ENCODE measurements at regions not wholly inside any gene's neighbourhood (a gene's known extent, or its start where the extent isn't known, plus 50 kb on each side); places are given as distances from the start of the nearest gene placed in this dataset.

DNA sequence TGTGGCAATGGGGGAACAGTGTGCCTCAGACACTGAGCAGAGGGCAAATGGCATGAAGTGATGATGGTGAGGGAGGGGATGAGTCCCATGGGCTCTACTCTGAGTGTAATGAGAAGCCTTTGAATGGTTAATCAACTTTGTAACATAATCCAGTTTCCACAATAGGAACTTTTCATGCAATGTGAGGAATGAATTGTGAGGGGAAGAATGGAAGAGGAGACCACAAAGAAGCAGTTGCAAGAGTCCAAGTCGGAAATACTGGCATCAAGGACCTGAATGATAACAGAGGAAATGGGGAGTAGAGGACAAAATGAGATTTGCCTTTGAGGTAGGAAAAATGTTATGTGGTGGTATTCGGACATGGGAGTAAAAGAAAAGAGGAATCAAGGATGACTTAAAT is 476.9 kb upstream of the PRICKLE1 start:
- intact Hi-C loops (cut with DNase I), result no loop called here
- DNase-seq (ENCODE audit: low spot score), result no peak

DNA sequence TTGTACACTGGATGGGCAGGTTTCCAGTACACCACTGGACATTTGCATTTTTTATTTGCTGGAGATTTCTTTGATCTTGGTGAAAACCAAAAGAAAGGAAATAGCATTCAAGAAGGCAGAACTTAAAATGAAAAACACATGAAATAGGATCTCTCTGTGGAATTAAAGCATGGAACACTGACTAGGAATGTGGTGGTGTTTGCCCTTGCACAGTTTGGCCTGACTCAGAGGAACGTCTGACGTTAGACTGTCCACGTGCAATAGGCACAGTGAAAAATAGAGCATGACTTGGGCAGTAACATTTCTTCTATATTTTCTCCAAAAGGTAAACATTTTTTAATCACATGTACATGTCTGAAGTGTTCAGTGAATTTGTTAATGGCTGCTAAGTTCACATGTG is 474.1 kb upstream of the PRICKLE1 start:
- no peak for DNase-seq (ENCODE audit: low spot score)
- intact Hi-C loops (cut with DNase I), result no loop called here

DNA sequence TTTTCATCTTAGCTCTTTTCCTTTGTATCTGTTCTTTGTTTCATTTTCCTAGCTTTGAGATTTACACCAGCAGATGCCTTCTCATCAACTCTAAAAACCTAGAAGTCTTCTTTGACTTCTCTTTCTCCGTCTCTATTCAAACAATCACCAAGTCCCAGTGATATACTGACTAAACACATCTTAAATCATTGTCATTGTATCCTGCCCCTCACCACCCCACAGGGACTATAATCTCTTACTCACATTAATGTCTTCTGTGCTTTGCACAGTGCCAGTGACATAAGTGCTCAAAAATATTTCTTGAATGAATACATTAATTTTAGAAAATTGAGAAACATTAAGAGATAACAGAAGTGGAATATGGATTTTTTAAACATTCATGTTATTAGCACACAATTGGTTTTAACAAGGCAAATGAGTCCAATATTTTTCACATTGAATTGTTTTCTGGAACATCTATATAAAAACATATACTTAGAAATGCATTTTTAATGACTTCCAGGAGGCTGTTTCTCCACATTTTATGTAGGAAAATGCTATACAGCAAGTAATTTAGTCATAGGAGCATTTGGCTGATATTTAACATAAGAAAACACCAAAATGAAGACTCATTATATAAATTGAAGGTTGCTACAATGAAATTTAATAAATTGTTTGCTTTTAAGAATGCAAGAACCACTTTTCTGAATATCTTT is 472.8 kb upstream of the PRICKLE1 start:
- intact Hi-C loops (cut with DNase I), result no loop called here
- no peak for DNase-seq (ENCODE audit: low spot score)

DNA sequence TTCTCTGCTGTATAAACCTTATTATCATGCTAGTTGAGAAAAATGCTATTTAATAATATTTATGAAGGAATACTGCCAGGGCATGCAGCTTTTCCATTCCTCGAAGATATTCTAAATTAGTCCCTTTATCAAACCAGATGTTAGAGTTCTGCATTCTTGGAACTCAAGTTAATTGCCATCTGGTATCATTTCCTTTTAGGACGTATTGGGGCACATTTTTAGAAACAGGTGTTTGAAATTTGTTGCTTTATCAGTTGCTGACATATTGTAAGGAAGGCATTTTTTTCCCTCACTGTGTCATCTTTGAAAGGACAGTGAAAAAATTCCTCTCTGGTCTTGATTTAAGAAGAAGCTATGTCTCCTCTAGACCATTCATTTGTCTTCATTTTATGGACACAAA is 471.2 kb upstream of the PRICKLE1 start:
- DNase-seq (ENCODE audit: low spot score), result no peak
- intact Hi-C loops (cut with DNase I), result no loop called here

DNA sequence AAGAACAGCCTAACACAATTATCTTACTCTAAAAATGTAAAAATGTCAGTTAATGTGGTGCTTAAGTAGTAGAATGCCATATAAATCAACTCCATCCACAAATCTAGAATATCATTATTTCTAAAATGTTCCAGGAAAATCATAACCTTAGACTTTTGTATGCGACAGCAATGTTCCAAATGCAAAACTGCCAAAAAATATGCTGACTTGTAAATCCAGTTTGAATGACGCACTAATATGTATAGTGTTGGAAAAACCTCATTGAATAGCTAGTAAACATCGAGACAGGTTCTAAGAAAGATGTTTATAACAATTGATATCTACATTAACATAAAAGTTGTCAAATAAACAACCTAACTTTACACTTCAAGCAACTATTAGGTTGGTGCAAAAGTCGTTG is 469.1 kb upstream of the PRICKLE1 start:
- intact Hi-C loops (cut with DNase I), result no loop called here
- no peak for DNase-seq (ENCODE audit: low spot score)

DNA sequence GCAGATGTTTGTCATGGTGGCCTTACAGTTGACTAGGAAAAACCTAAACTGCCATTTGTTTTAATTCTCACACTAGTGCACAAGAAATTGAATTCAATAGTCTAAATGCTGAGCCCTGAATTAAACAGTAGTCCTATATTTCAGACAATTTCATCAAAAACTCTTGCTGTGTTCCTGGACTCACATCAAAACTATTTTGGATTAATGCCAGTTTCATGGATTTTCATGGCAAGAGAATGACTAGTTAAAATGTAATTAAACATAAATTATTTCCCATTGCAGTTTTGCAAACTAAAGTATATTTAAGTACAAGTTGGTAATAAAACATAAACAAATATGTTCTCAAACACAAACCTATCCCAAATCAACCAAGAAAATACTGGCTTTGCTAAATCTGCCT is 468.0 kb upstream of the PRICKLE1 start:
- intact Hi-C loops (cut with DNase I), result no loop called here
- DNase-seq (ENCODE audit: low spot score), result no peak

DNA sequence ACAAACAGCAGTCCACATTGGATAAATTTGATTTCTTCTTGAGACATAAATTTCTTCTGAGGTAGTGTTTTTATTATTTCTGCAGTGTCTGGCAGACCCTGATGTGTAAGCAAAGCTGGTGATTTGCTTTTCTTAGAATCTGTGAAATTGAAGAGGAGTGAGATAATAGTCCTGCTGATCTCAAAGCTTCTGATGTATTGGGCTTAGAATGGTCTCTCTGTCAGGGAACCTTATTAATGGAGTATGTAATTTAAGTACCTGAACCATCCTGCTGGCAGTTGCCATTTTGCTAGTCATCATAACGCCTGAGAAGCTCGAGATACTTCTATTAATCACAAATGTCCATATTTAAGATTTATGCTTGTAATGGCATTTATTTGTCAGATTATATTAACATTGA is 464.5 kb upstream of the PRICKLE1 start:
- no peak for DNase-seq (ENCODE audit: low spot score)
- intact Hi-C loops (cut with DNase I), result no loop called here

DNA sequence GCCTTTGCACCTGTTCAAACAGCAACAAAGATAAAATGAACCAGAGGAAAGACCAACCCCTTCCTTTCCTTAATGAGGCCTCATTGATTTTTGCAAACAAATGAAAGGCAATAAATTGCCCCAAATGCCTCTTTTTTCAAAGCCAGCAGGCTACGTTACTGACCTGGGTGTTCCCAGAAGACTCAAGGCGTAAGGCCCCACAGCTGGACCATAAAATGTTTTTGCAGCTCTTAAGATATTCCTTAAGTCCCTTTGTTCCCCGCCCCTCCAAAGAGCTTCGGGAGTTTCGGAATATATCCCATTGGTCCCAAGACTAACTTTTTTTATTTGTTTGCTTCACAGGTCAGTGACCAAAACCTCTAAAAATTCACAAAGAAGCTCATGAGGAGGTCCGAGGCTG is 462.9 kb upstream of the PRICKLE1 start:
- no peak for DNase-seq (ENCODE audit: low spot score)
- intact Hi-C loops (cut with DNase I), result no loop called here

DNA sequence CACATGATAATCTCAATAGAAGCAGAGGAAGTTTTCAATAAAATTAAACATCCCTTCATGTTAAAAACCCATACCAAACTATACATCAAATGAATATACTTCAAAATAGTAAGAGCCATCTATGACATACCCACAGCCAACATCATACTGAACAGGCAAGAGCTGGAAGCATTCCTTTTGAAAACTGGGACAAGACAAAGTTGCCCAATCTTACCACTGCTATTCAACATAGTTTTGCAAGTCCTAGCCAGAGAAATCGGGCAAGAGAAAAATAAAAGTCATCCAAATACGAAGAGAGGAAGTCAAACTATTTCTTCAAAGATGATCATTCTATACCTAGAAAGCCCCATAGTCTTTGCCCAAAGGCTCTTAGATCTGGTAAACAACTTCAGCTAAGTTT is 454.7 kb upstream of the PRICKLE1 start:
- no peak for DNase-seq (ENCODE audit: low spot score)
- intact Hi-C loops (cut with DNase I), result no loop called here

DNA sequence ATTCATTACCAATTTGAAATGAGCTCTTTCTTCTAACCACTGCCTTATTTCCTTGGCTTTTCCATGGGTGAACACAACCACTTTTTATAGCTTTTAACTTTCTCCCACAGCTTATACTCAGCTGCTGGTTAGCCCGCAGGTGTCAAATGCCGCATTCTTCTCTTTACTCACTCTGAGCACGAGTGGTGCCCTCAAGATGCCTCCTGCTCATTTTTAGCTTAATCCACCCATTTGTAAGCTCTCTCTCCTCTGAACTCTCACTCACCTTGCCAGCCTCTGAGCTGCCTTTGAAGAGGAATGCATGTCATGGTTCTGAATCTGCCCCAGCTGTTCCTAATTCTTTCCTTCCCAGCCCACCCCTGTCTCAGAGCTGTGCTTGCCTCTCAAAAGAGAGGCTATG is 449.4 kb upstream of the PRICKLE1 start:
- intact Hi-C loops (cut with DNase I), result no loop called here
- DNase-seq (ENCODE audit: low spot score), result no peak

DNA sequence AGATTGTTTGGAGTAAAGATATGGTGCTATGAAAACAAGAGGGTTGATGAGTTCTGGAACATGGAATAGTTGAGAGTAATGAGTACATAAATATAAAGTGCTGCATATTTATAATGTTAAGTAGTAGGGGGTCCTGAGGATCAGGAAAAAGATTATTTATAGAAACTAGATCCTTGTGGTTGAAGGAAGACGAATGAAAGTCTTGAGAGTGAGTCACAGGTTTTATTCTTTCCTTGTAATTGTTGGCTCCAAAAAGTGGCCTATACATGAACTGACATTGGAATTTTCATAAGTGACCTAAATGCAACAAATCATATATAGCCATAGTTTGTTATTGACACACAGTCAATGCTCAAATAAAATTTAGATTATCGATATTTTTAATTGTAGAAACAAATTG is 440.4 kb upstream of the PRICKLE1 start:
- DNase-seq (ENCODE audit: low spot score), result no peak
- intact Hi-C loops (cut with DNase I), result no loop called here

DNA sequence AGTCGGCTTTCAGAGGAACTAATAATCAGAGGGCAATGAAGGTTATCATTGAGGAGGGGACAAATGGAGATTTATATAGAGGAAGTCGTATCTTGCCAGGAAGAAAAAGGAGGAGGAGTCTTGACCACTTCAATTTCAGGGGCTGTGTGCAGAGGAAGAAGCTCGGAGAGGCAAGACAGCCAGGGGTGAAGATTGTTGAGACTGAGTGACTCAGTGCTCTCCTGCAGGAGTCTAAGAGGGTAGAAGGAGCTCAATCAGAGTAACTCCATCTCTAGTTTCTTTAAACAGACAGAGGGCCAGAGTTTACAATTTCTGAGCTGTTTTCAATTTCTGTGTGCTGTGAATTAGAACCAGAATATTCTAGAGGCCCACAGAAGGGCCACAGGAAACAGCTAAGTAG is 439.3 kb upstream of the PRICKLE1 start:
- no peak for DNase-seq (ENCODE audit: low spot score)
- intact Hi-C loops (cut with DNase I), result no loop called here

DNA sequence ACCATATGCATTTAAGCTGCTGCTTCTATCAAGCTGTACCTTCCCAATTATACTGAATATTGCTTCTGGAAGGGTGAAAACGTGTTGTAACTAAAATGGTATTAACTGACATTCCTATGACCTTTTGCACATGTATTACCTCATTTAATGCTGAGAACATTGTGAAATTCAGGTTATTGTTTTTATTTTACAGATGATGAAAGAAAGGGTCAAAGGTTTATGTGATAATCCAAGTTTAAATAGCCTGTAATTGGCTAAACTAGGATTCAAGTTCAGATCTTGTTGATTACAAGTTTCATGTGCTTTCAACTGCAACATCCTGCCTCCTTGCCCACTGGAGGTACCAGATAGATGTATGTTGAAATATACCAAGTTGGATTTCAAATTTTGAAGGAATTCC is 433.3 kb upstream of the PRICKLE1 start:
- no peak for DNase-seq (ENCODE audit: low spot score)
- intact Hi-C loops (cut with DNase I), result no loop called here

DNA sequence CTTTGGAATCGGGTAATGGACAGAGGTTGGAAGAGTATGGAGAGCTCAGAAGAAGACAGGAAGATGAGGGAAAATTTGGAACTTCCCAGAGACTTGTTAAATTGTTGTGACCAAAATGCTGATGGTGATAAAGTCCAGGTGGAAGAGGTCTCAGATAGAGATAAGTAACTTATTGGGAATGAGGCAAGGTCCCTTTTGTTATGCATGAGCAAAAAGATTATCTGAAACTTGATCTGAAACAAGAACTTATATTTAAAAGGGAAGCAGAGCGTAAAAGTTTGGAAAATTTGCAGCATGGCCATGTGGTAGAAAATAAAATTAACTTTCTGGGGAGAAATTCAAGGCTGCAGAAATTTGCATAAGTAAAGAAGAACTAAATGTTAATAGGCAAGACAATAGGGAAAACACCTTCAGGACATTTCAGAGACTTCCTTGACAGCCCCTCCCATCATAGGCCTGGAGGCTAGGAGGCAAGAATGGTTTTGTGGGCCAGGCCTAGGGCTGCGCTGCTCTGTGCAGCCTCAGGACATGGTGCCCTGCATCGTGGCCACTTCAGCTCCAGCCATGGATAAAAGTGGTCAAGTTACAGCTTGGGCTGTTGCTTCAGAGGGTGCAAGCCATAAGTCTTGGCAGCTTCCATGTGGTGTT is 425.7 kb upstream of the PRICKLE1 start:
- DNase-seq (ENCODE audit: low spot score), result no peak
- intact Hi-C loops (cut with DNase I), result no loop called here

DNA sequence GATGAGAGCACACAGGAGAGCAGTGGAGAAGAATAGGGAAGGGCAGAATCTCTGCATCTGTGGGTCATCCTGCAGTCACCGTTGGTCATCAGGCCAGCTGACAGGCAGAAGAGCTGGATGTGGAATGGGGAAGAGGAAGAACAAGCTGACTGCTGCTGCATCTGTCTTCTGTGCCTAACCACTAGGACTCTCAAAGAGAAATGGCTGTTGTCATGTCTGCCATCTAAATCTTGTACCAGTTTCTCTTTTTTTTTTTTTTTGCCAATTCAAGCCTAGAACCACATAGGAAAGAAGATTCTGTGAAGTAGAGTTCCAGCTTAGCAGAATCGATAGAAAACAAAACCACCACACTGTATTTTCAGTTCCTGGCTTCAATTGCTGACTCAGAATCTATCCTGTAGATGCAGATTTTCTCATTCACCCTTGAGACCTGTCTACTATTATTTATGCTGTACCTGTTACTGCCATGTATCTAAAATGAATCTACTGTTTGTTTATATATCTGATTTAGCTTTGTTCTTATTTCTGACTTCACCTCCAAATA is 421.9 kb upstream of the PRICKLE1 start:
- intact Hi-C loops (cut with DNase I), result no loop called here
- DNase-seq (ENCODE audit: low spot score), result no peak

DNA sequence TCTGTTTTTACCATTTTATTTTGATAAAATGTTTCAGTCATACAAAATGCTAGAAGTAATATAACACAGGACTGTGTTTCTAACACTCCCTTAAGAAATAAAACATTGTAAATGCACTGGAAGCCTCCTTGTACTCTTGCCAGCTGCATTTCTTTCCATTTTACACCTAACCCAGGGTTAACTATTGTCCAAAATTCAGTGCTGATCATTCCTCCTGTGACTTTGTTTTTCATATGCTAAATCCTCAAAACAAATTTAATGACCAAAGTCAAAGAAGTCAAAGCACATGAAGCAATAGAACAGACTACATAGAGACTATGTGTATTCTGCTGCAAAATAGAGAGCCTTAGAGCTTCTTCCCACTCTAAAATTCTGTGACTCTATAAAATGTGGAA is 420.3 kb upstream of the PRICKLE1 start:
- no peak for DNase-seq (ENCODE audit: low spot score)
- intact Hi-C loops (cut with DNase I), result no loop called here

DNA sequence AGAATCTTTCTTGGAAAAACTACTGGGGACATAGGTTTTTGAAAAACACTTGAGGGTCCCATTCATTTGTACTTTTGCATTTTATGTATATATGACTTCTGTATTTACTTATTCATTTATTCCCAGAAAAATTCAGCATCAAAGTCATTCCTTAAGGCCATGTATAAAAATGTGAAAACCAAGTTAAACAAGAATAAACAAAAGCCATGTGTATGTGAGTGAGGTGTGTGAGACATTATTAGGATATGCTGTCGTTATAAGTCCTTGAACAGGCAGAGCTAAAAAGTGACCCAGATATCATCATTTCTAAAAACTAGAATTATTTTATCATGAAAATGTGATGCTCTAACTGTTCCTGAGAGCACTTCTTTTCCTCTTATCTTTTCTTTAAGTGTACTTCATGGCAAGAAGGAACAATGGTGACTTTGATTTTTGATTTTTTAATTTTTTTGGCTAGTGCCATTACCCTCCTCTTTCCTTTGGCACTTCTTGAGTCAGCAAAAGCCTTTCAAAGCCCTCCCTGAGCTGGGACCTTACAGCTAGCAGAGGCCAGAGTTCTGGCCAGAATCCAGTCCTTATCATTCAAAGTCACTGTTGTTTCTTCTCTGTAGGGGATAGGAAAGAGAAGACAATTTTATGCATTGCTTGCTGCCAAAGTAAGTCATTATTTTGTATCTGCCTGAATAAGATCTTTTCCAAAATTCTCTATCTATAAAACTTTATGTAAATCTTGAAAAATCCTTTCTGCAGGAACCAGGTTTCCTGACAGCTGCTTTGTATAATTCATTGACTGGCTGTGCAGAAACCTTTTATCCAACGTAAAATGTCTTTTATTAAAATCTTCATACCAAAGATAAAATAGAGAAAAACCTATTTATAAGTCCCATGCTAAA is 419.7 kb upstream of the PRICKLE1 start:
- intact Hi-C loops (cut with DNase I), result no loop called here
- no peak for DNase-seq (ENCODE audit: low spot score)

DNA sequence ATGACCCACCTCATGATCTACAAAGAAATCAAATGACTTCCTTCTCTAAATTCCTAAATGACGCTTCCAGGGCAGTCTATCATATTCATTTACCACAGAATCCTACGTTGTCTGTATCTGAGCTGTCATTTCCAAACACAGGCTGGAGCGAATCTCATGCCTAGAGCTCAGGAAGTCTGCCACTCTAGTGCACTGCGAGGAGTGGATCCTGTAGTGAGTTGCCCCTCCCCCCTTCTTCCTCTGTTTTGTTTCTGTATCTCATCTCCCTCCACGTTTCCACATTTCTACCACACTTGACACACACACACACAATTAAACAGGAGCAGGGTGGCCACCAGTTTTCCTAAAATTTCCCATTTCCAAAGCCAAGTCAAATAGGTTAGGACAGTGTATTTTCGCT is 415.4 kb upstream of the PRICKLE1 start:
- DNase-seq (ENCODE audit: low spot score), result no peak
- intact Hi-C loops (cut with DNase I), result no loop called here

DNA sequence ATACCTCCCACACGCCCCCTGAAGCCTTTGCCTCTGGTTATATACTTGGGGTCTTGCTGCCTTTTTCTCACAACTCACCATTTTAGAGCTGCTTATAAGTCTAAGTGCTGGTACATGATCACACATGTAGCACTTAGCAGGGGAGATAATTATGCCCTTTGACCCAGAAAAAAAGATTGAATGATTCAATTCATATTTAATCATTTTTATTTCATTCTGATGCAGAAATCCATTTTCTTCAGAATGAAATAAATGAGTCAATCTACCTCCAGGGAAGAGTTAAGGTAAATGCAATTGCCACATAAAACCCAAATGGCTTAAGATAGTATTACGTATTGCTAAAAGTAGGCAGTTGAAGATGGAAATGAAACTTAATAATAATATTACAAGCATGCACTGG is 414.6 kb upstream of the PRICKLE1 start:
- DNase-seq (ENCODE audit: low spot score), result no peak
- intact Hi-C loops (cut with DNase I), result no loop called here

DNA sequence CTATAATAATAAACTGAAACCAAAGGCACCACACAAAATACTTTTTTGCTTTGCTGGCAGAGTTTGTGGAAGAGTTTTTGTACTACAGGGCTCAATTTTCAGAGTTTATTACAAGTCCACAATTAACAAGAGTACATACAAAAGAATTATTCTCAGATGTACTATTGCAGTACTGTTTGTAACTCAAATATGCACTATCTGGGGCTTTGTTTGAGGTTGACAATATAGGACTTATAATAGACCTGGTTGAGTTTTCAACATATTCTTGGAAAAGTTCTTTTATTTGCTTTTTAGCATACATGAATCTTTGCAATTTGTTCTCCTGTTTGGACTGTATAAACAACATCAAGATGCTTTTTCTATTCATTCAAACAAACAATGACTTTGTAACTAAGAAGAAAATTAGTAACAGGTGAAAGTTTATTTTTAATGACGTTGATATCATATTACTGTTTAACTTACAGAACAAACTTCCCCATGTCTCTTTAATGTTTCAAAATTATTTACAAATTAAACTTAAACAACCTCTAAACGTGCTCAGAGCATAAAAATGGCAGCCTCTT is 407.4 kb upstream of the PRICKLE1 start:
- DNase-seq (ENCODE audit: low spot score), result no peak
- intact Hi-C loops (cut with DNase I), result no loop called here

All from posterior vena cava (tissue), 2 donors.